Stimulated activated CD4-positive, alpha-beta T cell treated with anti-CD3 and anti-CD28 coated beads, Interleukin-4, amount 100 ng/mL, for 48 hours (primary cell): ENCODE measurements at regions not wholly inside any gene's neighbourhood (a gene's known extent, or its start where the extent isn't known, plus 50 kb on each side); places are given as distances from the start of the nearest gene placed in this dataset.
A peak's percentile ranks its signal among the peaks of the same experiment; 100 is the strongest.

ENCODE experiments used
- DNase-seq, 2 donors: peaks; one replicate each; pipeline ENCODE4 v3.0.0-alpha.2; 2020; ENCODE audit warnings: low read depth in 2 of 2

- no peak for DNase-seq
Observed at GRCh38 chr12:75724928-75725312, 213.5 kb upstream of the KRR1 start.

GRCh38 chr12:75724307-75724927 is 213.0 kb upstream of the KRR1 start:
- no peak for DNase-seq

GRCh38 chr12:75722714-75723200 is 211.3 kb upstream of the KRR1 start:
- peak in 1 of 2 donors; percentile 20 for DNase-seq

- no peak for DNase-seq
Observed at GRCh38 chr12:75721796-75722195, 210.4 kb upstream of the KRR1 start.

GRCh38 chr12:75720812-75721641 is 209.6 kb upstream of the KRR1 start:
- DNase-seq = no peak

- DNase-seq = no peak
Observed at GRCh38 chr12:75717902-75718301, 206.5 kb upstream of the KRR1 start.

- DNase-seq = no peak
Observed at GRCh38 chr12:75716291-75717025, 205.0 kb upstream of the KRR1 start.

- no peak for DNase-seq
Observed at GRCh38 chr12:75715682-75716081, 204.3 kb upstream of the KRR1 start.

GRCh38 chr12:75715323-75715644 is 203.9 kb upstream of the KRR1 start:
- no peak for DNase-seq

- DNase-seq = no peak
Observed at GRCh38 chr12:75714462-75715322, 203.3 kb upstream of the KRR1 start.

- DNase-seq = no peak
Observed at GRCh38 chr12:75713434-75713833, 202.0 kb upstream of the KRR1 start.

GRCh38 chr12:75712223-75712622 is 200.8 kb upstream of the KRR1 start:
- no peak for DNase-seq

GRCh38 chr12:75711271-75711670 is 199.9 kb upstream of the KRR1 start:
- no peak for DNase-seq

GRCh38 chr12:75710361-75711069 is 199.1 kb upstream of the KRR1 start:
- DNase-seq = no peak

- no peak for DNase-seq
Observed at GRCh38 chr12:75709503-75709902, 198.1 kb upstream of the KRR1 start.

- DNase-seq = no peak
Observed at GRCh38 chr12:75708802-75709201, 197.4 kb upstream of the KRR1 start.

GRCh38 chr12:75707983-75708382 is 196.6 kb upstream of the KRR1 start:
- DNase-seq = no peak

- no peak for DNase-seq
Observed at GRCh38 chr12:75706786-75707605, 195.6 kb upstream of the KRR1 start.

- DNase-seq = no peak
Observed at GRCh38 chr12:75705749-75706711, 194.6 kb upstream of the KRR1 start.
